Spleen (tissue), 3 donors: ENCODE measurements at regions not wholly inside any gene's neighbourhood (a gene's known extent, or its start where the extent isn't known, plus 50 kb on each side); places are given as distances from the start of the nearest gene placed in this dataset.

Experiments used
- POLR2A ChIP-seq, 3 donors: fragments of 450-650 bp; IDR thresholded peaks; one replicate each; pipeline ENCODE4 v1.5.1; 2017; ENCODE audit warnings: antibody characterized with exemption in 3 of 3, mild to moderate bottlenecking in 1 of 3
- POLR2AphosphoS5 ChIP-seq, 3 donors: sonication (generic); formaldehyde crosslinking; IDR thresholded peaks; one replicate each; pipeline ENCODE4 v1.5.1; 2017; ENCODE audit warnings: antibody characterized with exemption in 3 of 3

- TF ChIP-seq POLR2A (IDR thresholded peaks at IDR 0.05) (no peak), POLR2AphosphoS5 (IDR thresholded peaks at IDR 0.05) (no peak)
These were observed 152.5 kb upstream of the MAP3K7 start for GRCh38 chr6:90739339-90739738.
